Liver (tissue), 7 donors: ENCODE measurements at regions not wholly inside any gene's neighbourhood (a gene's known extent, or its start where the extent isn't known, plus 50 kb on each side); places are given as distances from the start of the nearest gene placed in this dataset.

Experiments
- DNase-seq: peaks from one replicate; pipeline ENCODE4 v3.0.0-alpha.2; 2017; ENCODE audit warnings: low spot score
- H3K27ac ChIP-seq, 2 donors: one replicate each; pipeline ENCODE4 v1.7.0; 2013; ENCODE audit warnings: inconsistent platforms in 2 of 2, low read length in 2 of 2, control low read depth in 1 of 2, low read depth in 1 of 2, mild to moderate bottlenecking in 1 of 2
- H3K27me3 ChIP-seq, 4 donors: one replicate each; pipeline versions ENCODE4 v1.6.1 to v1.7.0; 2013; ENCODE audit warnings: low read length in 3 of 4, inconsistent platforms in 1 of 4, mild to moderate bottlenecking in 1 of 4, moderate library complexity in 1 of 4; ENCODE audit not compliant: control insufficient read depth in 4 of 4, insufficient read depth in 4 of 4
- H3K36me3 ChIP-seq, 4 donors: one replicate each; pipeline versions ENCODE4 v1.6.1 to v1.7.0; 2013; ENCODE audit warnings: low read length in 3 of 4, mild to moderate bottlenecking in 3 of 4, low read depth in 1 of 4, moderate library complexity in 1 of 4; ENCODE audit not compliant: control insufficient read depth in 4 of 4, insufficient read depth in 3 of 4
- H3K4me1 ChIP-seq, 4 donors: one replicate each; pipeline versions ENCODE4 v1.6.1 to v1.7.0; 2013; ENCODE audit warnings: low read length in 3 of 4, mild to moderate bottlenecking in 3 of 4, moderate library complexity in 1 of 4; ENCODE audit not compliant: control insufficient read depth in 4 of 4, insufficient read depth in 4 of 4
- H3K4me3 ChIP-seq, 3 donors: one replicate each; pipeline versions ENCODE4 v1.6.1 to v1.7.0; 2013; ENCODE audit warnings: low read length in 3 of 3, control low read depth in 1 of 3, low read depth in 1 of 3, mild to moderate bottlenecking in 1 of 3
- H3K9ac ChIP-seq, 2 donors: one replicate each; pipeline ENCODE4 v1.7.0; 2013; ENCODE audit warnings: low read length in 2 of 2, mild to moderate bottlenecking in 2 of 2, moderate library complexity in 2 of 2, control low read depth in 1 of 2, low read depth in 1 of 2
- H3K9me3 ChIP-seq, 4 donors: one replicate each; pipeline versions ENCODE4 v1.6.1 to v1.7.0; 2013; ENCODE audit warnings: low read length in 3 of 4; ENCODE audit not compliant: control insufficient read depth in 4 of 4
- FOXA1 ChIP-seq: IDR thresholded peaks from 2 replicates; pipeline ENCODE4 v1.6.1; 2016; ENCODE audit warnings: antibody characterized with exemption
- HNF4G ChIP-seq: IDR thresholded peaks from 2 replicates; pipeline ENCODE4 v1.6.1; 2016; ENCODE audit warnings: antibody characterized with exemption
- JUND ChIP-seq, 2 donors: IDR thresholded peaks; 2 replicates each; pipeline ENCODE4 v1.6.1; 2016; ENCODE audit warnings: antibody characterized with exemption in 2 of 2
- RAD21 ChIP-seq, 2 donors: IDR thresholded peaks; 2 replicates each; pipeline ENCODE4 v1.6.1; 2016; ENCODE audit warnings: antibody characterized with exemption in 2 of 2, mild to moderate bottlenecking in 2 of 2
- SP1 ChIP-seq: IDR thresholded peaks from 2 replicates; pipeline ENCODE4 v1.6.1; 2018; ENCODE audit warnings: antibody characterized with exemption, mild to moderate bottlenecking
- YY1 ChIP-seq: IDR thresholded peaks from 2 replicates; pipeline ENCODE4 v1.6.1; 2016; ENCODE audit warnings: antibody characterized with exemption, mild to moderate bottlenecking
- WGBS: extraction: QIAGEN DNeasy Blood & Tissue Kit; methylation state at CpG from one replicate; pipeline ENCODE4 v1.1.7; 2013; 5-methylcytosine and 5-hydroxymethylcytosine counted together
- TF ChIP-seq, protein P1 (sequence below): IDR thresholded peaks from 2 replicates; pipeline ENCODE4 v1.6.1; 2016; ENCODE audit warnings: antibody characterized with exemption
- TF ChIP-seq, protein P2 (sequence below): IDR thresholded peaks from 2 replicates; pipeline ENCODE4 v1.6.1; 2016; ENCODE audit warnings: antibody characterized with exemption
- TF ChIP-seq, protein P3 (sequence below): IDR thresholded peaks from 2 replicates; pipeline ENCODE4 v1.6.1; 2016; ENCODE audit warnings: antibody characterized with exemption, mild to moderate bottlenecking
- donor health status: healthy.
- donor health status: healthy.
- donor health status: healthy.
- donor health status: healthy.

DNA sequence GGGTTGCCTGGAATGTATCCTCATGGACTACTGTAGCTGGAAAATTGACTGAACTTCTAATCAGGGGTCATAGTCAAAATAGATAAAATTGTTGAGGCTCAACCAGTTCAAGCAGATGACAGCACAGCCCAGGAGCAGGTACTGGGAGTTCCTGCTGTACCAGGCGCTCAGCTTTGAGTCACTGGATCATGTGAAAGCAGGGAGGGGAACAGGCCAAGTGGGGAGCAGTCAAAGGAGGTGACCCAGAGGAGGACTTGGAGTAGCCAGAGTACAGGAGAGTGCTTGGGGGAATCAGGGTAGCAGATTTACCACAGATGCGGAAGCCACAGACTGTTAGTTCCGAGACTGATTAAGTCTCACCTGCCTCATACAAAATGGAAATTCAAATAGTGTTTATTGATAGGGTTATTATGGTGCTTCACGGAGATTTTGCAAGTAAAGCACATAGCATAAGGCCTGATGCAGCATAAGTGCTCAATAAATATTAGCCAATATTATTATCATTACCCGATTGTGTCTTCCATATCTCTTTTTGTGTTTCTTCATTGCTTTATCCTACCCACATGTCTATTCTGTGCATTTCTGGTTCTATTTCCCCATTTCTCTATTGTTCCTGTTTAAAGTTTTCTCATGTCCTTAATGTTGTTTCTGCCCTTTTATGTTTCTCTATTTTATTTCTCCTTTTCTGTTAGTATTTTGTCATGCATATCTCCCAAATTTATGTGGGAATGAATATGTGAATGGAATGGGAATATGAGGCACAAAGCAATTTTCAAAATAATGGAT lies 369.2 kb upstream of the MCTP2 start:
- Histone ChIP-seq H3K27ac (peak overlapping the region in 1 of 2 donors; percentile 23), H3K9ac (no peak overlapping the region)
- 80% methylated on average over 5 of the region's 5 CpGs for WGBS

DNA sequence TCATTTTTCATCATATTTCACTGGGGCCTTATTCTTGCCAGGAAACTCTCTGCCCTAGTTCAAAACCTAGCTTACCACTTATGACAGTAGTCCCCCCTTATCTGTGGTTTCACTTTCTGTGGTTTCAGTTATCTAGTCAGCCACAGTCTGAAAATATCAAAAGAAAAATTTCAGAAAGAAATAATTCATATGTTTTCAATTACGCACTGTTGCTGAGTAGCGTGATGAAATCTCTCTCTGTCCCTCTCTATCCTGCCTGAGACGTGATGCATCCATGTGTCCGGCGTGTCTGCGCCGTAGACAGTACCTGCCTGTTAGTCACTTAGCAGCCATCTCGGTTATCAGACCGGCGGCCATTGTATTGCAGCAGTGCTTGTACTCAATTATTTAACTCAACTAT lies 369.9 kb upstream of the MCTP2 start:
- DNase-seq, result no peak
- Histone ChIP-seq H3K36me3 (no peaks in the 10 kb centered on the region), H3K9ac (no peak overlapping the region), H3K4me3 (no peak overlapping the region), H3K9me3 (no peaks in the 10 kb centered on the region), H3K27ac (no peak overlapping the region), H3K27me3 (no peaks in the 10 kb centered on the region), H3K4me1 (no peaks in the 10 kb centered on the region)
- WGBS, result 89% methylated on average over 10 of the region's 10 CpGs
- TF ChIP-seq, protein P1, sequence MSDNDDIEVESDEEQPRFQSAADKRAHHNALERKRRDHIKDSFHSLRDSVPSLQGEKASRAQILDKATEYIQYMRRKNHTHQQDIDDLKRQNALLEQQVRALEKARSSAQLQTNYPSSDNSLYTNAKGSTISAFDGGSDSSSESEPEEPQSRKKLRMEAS, result no peak
- TF ChIP-seq YY1 (no peak), RAD21 (IDR thresholded peaks at IDR 0.05) (no peak), HNF4G (no peak), SP1 (no peak), JUND (IDR thresholded peaks at IDR 0.05) (no peak)
- TF ChIP-seq, protein P2, sequence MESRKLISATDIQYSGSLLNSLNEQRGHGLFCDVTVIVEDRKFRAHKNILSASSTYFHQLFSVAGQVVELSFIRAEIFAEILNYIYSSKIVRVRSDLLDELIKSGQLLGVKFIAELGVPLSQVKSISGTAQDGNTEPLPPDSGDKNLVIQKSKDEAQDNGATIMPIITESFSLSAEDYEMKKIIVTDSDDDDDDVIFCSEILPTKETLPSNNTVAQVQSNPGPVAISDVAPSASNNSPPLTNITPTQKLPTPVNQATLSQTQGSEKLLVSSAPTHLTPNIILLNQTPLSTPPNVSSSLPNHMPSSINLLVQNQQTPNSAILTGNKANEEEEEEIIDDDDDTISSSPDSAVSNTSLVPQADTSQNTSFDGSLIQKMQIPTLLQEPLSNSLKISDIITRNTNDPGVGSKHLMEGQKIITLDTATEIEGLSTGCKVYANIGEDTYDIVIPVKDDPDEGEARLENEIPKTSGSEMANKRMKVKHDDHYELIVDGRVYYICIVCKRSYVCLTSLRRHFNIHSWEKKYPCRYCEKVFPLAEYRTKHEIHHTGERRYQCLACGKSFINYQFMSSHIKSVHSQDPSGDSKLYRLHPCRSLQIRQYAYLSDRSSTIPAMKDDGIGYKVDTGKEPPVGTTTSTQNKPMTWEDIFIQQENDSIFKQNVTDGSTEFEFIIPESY, result no peak
- TF ChIP-seq, protein P3, sequence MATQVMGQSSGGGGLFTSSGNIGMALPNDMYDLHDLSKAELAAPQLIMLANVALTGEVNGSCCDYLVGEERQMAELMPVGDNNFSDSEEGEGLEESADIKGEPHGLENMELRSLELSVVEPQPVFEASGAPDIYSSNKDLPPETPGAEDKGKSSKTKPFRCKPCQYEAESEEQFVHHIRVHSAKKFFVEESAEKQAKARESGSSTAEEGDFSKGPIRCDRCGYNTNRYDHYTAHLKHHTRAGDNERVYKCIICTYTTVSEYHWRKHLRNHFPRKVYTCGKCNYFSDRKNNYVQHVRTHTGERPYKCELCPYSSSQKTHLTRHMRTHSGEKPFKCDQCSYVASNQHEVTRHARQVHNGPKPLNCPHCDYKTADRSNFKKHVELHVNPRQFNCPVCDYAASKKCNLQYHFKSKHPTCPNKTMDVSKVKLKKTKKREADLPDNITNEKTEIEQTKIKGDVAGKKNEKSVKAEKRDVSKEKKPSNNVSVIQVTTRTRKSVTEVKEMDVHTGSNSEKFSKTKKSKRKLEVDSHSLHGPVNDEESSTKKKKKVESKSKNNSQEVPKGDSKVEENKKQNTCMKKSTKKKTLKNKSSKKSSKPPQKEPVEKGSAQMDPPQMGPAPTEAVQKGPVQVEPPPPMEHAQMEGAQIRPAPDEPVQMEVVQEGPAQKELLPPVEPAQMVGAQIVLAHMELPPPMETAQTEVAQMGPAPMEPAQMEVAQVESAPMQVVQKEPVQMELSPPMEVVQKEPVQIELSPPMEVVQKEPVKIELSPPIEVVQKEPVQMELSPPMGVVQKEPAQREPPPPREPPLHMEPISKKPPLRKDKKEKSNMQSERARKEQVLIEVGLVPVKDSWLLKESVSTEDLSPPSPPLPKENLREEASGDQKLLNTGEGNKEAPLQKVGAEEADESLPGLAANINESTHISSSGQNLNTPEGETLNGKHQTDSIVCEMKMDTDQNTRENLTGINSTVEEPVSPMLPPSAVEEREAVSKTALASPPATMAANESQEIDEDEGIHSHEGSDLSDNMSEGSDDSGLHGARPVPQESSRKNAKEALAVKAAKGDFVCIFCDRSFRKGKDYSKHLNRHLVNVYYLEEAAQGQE, result no peak

More for the DNA sequence above, 369.2 kb upstream of the MCTP2 start:
- no peak for DNase-seq
- Histone ChIP-seq H3K36me3 (no peaks in the 10 kb centered on the region), H3K4me3 (no peak overlapping the region), H3K27me3 (no peaks in the 10 kb centered on the region), H3K4me1 (no peaks in the 10 kb centered on the region), H3K9me3 (no peaks in the 10 kb centered on the region)
- TF ChIP-seq RAD21 (IDR thresholded peaks at IDR 0.05), result no peak

DNA sequence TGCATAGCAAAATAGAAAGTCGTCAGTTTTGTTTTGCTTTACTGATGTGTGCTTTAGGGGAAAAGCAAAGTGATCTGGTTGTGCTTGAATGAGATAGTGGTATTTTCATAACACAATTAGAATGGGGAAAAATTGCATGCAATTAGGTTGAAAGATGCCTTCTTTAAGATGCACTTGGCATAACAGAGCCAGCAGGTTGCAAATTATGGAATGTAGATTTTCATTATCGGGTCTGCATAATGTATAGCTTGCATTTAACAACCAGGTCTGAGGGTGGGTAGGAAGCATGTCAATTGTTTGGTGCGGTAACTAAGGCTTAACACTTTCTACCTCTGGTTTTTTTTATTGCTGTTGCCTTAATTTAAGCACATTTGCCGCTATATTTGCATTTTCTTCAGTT lies 370.7 kb upstream of the MCTP2 start:
- no peaks in the 10 kb centered on the region for H3K36me3 ChIP-seq
- no peaks in the 10 kb centered on the region for H3K4me1 ChIP-seq
- no peaks in the 10 kb centered on the region for H3K9me3 ChIP-seq
- H3K27me3 ChIP-seq, result no peaks in the 10 kb centered on the region
- 79% methylated on average over 4 of the region's 4 CpGs for WGBS
- TF ChIP-seq FOXA1, result no peak
- TF ChIP-seq YY1, result no peak
- DNase-seq, result no peak
- no peak overlapping the region for H3K9ac ChIP-seq
- no peak overlapping the region for H3K27ac ChIP-seq
- no peak overlapping the region for H3K4me3 ChIP-seq
